ENCODE measurements at regions not wholly inside any gene's neighbourhood (a gene's known extent, or its start where the extent isn't known, plus 50 kb on each side); places are given as distances from the start of the nearest gene placed in this dataset.

- TF ChIP-seq CTCF (IDR thresholded peaks at IDR 0.05) = no peak
- TF ChIP-seq EZH2phosphoT487 (IDR thresholded peaks at IDR 0.05) = no peak
These were observed 66.5 kb upstream of the CTBP2 start for GRCh38 chr10:125226823-125227222.

Measured in neural progenitor cell (in vitro differentiated cells).